ENCODE measurements at regions not wholly inside any gene's neighbourhood (a gene's known extent, or its start where the extent isn't known, plus 50 kb on each side); places are given as distances from the start of the nearest gene placed in this dataset.
"Not testable (repeated sequence)": the region's sequence is repeated elsewhere in the genome, so short reads cannot be mapped to it uniquely, and the experiment has no call there.

DNA sequence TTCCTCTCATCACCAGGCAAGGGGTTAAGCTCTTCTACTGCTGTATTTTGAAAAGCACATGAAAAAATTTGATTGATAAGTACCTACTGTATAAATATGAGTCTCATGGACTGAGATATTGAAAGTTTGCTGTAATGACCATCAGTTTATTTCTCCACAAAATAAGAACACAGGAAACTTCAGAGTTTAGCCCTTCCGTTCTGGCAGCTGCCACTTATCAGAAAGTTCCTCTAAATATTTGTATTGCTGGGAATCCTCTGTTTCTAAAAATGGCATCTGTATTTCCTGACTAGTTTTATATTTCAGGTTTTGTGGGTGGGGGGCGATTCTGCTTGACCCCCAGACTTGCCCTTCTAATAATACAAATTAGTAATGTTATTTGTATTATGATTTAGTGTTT is 92.0 kb downstream of the LYZL2 start:
- no peak for FAIRE-seq
- POLR2A ChIA-PET: interaction anchor here (1.3 to 4.0 kb wide), 2 partner anchors 19 to 103 kb away, joined by 3 to 28 read pairs; partner anchors contain the start of gene MAP3K8
- peak overlapping the region; percentile 78 to 88 for H3K27ac ChIP-seq
- CTCF ChIA-PET: interaction anchor here (0.6 to 4.5 kb wide), 14 partner anchors 10 to 177 kb away, joined by 3 to 37 read pairs (median 4); no protein-coding TSS in a partner anchor
- no peak for DNase-seq (ENCODE audit: low read depth in 1 of 2, low spot score in 1 of 2)
- H3K4me3 ChIP-seq: no peak overlapping the region
- TF ChIP-seq ZSCAN20 (CRISPR knock-in tag; IDR thresholded peaks at IDR 0.05) (no peak), EHMT2 (IDR thresholded peaks at IDR 0.05; ENCODE audit: low read depth) (no peak), MYC (IDR thresholded peaks at IDR 0.05; ENCODE audit: borderline replicate concordance, low read length) (no peak), SMC3 (IDR thresholded peaks at IDR 0.05) (no peak), CBX2 (IDR thresholded peaks at IDR 0.05; ENCODE audit: borderline replicate concordance, low read depth) (no peak), HOXB5 (CRISPR knock-in tag; IDR thresholded peaks at IDR 0.05) (no peak), KDM1A (IDR thresholded peaks at IDR 0.05; ENCODE audit: low read depth) (no peak), NFE2L2 (conservative IDR thresholded peaks at IDR 0.05; ENCODE audit: low read length) (no peak), JUNB (IDR thresholded peaks at IDR 0.05) (no peak), HEYL (CRISPR knock-in tag; IDR thresholded peaks at IDR 0.05) (no peak), BHLHE40 (IDR thresholded peaks at IDR 0.05; ENCODE audit: low read depth, low read length) (no peak), GATA3 (IDR thresholded peaks at IDR 0.05; ENCODE audit: borderline replicate concordance) (no peak), TP53 (CRISPR knock-in tag; IDR thresholded peaks at IDR 0.05) (no peak), BCL3 (IDR thresholded peaks at IDR 0.05) (no peak), FOXS1 (CRISPR knock-in tag; IDR thresholded peaks at IDR 0.05) (no peak), RARB (CRISPR knock-in tag; IDR thresholded peaks at IDR 0.05) (no peak)
- TF ChIP-seq, protein P1, sequence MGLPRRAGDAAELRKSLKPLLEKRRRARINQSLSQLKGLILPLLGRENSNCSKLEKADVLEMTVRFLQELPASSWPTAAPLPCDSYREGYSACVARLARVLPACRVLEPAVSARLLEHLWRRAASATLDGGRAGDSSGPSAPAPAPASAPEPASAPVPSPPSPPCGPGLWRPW (IDR thresholded peaks at IDR 0.05): no peak
- TF ChIP-seq, protein P2, sequence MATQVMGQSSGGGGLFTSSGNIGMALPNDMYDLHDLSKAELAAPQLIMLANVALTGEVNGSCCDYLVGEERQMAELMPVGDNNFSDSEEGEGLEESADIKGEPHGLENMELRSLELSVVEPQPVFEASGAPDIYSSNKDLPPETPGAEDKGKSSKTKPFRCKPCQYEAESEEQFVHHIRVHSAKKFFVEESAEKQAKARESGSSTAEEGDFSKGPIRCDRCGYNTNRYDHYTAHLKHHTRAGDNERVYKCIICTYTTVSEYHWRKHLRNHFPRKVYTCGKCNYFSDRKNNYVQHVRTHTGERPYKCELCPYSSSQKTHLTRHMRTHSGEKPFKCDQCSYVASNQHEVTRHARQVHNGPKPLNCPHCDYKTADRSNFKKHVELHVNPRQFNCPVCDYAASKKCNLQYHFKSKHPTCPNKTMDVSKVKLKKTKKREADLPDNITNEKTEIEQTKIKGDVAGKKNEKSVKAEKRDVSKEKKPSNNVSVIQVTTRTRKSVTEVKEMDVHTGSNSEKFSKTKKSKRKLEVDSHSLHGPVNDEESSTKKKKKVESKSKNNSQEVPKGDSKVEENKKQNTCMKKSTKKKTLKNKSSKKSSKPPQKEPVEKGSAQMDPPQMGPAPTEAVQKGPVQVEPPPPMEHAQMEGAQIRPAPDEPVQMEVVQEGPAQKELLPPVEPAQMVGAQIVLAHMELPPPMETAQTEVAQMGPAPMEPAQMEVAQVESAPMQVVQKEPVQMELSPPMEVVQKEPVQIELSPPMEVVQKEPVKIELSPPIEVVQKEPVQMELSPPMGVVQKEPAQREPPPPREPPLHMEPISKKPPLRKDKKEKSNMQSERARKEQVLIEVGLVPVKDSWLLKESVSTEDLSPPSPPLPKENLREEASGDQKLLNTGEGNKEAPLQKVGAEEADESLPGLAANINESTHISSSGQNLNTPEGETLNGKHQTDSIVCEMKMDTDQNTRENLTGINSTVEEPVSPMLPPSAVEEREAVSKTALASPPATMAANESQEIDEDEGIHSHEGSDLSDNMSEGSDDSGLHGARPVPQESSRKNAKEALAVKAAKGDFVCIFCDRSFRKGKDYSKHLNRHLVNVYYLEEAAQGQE (IDR thresholded peaks at IDR 0.05): no peak
- TF ChIP-seq, protein P3, sequence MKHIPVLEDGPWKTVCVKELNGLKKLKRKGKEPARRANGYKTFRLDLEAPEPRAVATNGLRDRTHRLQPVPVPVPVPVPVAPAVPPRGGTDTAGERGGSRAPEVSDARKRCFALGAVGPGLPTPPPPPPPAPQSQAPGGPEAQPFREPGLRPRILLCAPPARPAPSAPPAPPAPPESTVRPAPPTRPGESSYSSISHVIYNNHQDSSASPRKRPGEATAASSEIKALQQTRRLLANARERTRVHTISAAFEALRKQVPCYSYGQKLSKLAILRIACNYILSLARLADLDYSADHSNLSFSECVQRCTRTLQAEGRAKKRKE (CRISPR knock-in tag; IDR thresholded peaks at IDR 0.05; ENCODE audit: low read depth): no peak
- TF ChIP-seq, protein P4, sequence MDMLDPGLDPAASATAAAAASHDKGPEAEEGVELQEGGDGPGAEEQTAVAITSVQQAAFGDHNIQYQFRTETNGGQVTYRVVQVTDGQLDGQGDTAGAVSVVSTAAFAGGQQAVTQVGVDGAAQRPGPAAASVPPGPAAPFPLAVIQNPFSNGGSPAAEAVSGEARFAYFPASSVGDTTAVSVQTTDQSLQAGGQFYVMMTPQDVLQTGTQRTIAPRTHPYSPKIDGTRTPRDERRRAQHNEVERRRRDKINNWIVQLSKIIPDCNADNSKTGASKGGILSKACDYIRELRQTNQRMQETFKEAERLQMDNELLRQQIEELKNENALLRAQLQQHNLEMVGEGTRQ (IDR thresholded peaks at IDR 0.05): no peak
- H3K4me2 ChIP-seq: peak overlapping the region; percentile 35
- ATAC-seq: no peak
- peaks cover 85% of the 10 kb centered on the region for H3K4me1 ChIP-seq
- H3K9me3 ChIP-seq: peaks cover 6% of the 10 kb centered on the region; the same call in 1 of the 3 replicates
- WGBS (ENCODE audit: missing lambda C conversion rate): 40% methylated on average over 2 of the region's 2 CpGs

- H3K4me1 ChIP-seq: peaks cover 83% of the 10 kb centered on the region
- H3K4me2 ChIP-seq: peak overlapping the region; percentile 35
- H3K4me3 ChIP-seq; ATAC-seq; DNase-seq (ENCODE audit: low read depth in 1 of 2, low spot score in 1 of 2); FAIRE-seq; H3K9me3 ChIP-seq: not testable (repeated sequence)
- H3K27ac ChIP-seq: peak overlapping the region; percentile 78 to 88
- ChIA-PET CTCF (interaction anchor here (0.9 to 4.5 kb wide), 16 partner anchors 14 to 177 kb away, joined by 3 to 37 read pairs (median 5); no protein-coding TSS in a partner anchor), POLR2A (interaction anchor here (1.7 to 4.0 kb wide), 2 partner anchors 47 to 103 kb away, joined by 13 to 28 read pairs; partner anchors contain the start of gene MAP3K8)
- peak; percentile 63; the same call in 1 of the 2 replicates for TF ChIP-seq HOXA7 (CRISPR knock-in tag; IDR thresholded peaks at IDR 0.05)
- 15% methylated on average over 1 of the region's 1 CpG for WGBS (ENCODE audit: missing lambda C conversion rate)
Measured at GRCh38 chr10:30537158-30537557, 92.4 kb downstream of the LYZL2 start.
